ENCODE measurements at regions not wholly inside any gene's neighbourhood (a gene's known extent, or its start where the extent isn't known, plus 50 kb on each side); places are given as distances from the start of the nearest gene placed in this dataset.

DNA sequence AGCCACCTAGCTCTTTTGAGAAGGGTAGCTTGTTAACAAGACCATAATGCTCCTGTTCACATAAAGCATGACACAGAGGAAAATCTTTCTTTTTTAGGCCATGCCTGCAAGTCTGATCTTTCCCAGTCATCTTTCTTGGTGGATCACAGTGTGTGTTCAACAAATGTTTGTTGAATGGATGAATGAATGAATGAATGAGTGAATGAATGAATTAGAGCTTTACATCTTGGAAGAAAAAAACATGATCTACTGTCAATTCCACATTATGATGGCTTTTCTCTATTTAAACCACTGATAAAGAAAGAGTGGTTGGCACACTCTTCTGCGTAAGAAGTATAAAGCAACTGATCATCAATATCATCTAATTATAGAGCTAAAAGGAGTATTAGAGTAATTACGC is 148.7 kb downstream of the CCDC71L start:
- CTCF ChIA-PET (ENCODE audit: low intra/inter-chr PET ratio, low total read pairs): no interaction called here
- no TSS peak for BruUV-seq (replicated peaks)
- Histone ChIP-seq H3K27ac (ENCODE audit: extremely low read length, insufficient read depth, low read length) (no peak overlapping the region), H3K36me3 (replicated peaks in 1 of 2; ENCODE audit: control insufficient read depth in 1 of 2, insufficient read depth in 2 of 2, low read length in 2 of 2) (no peaks in the 10 kb centered on the region), H3K9me3 (ENCODE audit: low read length) (no peaks in the 10 kb centered on the region), H3K4me3 (replicated peaks in 1 of 3; ENCODE audit: insufficient read depth in 1 of 3, low read depth in 2 of 3, low read length in 3 of 3) (no peak overlapping the region), H4K20me1 (ENCODE audit: insufficient read depth, low read length) (no peaks in the 10 kb centered on the region), H2AFZ (ENCODE audit: low read length) (no peak overlapping the region), H3K79me2 (ENCODE audit: insufficient read depth, low read length) (no peaks in the 10 kb centered on the region), H3K4me1 (ENCODE audit: insufficient read depth, low read length) (no peaks in the 10 kb centered on the region), H3K4me2 (ENCODE audit: low read depth, low read length) (no peak overlapping the region), H3K9ac (ENCODE audit: insufficient read depth, low read depth, low read length) (no peak overlapping the region), H3K27me3 (ENCODE audit: control insufficient read depth in 1 of 2, insufficient read depth in 2 of 2, low read length in 2 of 2) (peaks cover 0 to 5% of the 10 kb centered on the region in 2 experiments; a peak in 1 of 5 replicates)
- POLR2A ChIA-PET: no interaction called here
- no peak for FAIRE-seq
- intact Hi-C loops (cut with micrococcal nuclease; ENCODE audit: unreplicated experiment) (no loop called here), in situ Hi-C loops (cut with HindIII; ENCODE audit: extremely low pct_ligation_motif_present, low pct_unique_long_range_greater_than_20kb) (no loop called here)
- ATAC-seq: no peak
- TF ChIP-seq, protein P1, sequence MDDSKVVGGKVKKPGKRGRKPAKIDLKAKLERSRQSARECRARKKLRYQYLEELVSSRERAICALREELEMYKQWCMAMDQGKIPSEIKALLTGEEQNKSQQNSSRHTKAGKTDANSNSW (CRISPR knock-in tag; IDR thresholded peaks at IDR 0.05; ENCODE audit: borderline replicate concordance): no peak
- no peak for TF ChIP-seq SMC3 (IDR thresholded peaks at IDR 0.05; ENCODE audit: low read length)
- TF ChIP-seq, protein P2, sequence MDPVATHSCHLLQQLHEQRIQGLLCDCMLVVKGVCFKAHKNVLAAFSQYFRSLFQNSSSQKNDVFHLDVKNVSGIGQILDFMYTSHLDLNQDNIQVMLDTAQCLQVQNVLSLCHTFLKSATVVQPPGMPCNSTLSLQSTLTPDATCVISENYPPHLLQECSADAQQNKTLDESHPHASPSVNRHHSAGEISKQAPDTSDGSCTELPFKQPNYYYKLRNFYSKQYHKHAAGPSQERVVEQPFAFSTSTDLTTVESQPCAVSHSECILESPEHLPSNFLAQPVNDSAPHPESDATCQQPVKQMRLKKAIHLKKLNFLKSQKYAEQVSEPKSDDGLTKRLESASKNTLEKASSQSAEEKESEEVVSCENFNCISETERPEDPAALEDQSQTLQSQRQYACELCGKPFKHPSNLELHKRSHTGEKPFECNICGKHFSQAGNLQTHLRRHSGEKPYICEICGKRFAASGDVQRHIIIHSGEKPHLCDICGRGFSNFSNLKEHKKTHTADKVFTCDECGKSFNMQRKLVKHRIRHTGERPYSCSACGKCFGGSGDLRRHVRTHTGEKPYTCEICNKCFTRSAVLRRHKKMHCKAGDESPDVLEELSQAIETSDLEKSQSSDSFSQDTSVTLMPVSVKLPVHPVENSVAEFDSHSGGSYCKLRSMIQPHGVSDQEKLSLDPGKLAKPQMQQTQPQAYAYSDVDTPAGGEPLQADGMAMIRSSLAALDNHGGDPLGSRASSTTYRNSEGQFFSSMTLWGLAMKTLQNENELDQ (CRISPR knock-in tag; IDR thresholded peaks at IDR 0.05; ENCODE audit: borderline replicate concordance): no peak
- TF ChIP-seq, protein P3, sequence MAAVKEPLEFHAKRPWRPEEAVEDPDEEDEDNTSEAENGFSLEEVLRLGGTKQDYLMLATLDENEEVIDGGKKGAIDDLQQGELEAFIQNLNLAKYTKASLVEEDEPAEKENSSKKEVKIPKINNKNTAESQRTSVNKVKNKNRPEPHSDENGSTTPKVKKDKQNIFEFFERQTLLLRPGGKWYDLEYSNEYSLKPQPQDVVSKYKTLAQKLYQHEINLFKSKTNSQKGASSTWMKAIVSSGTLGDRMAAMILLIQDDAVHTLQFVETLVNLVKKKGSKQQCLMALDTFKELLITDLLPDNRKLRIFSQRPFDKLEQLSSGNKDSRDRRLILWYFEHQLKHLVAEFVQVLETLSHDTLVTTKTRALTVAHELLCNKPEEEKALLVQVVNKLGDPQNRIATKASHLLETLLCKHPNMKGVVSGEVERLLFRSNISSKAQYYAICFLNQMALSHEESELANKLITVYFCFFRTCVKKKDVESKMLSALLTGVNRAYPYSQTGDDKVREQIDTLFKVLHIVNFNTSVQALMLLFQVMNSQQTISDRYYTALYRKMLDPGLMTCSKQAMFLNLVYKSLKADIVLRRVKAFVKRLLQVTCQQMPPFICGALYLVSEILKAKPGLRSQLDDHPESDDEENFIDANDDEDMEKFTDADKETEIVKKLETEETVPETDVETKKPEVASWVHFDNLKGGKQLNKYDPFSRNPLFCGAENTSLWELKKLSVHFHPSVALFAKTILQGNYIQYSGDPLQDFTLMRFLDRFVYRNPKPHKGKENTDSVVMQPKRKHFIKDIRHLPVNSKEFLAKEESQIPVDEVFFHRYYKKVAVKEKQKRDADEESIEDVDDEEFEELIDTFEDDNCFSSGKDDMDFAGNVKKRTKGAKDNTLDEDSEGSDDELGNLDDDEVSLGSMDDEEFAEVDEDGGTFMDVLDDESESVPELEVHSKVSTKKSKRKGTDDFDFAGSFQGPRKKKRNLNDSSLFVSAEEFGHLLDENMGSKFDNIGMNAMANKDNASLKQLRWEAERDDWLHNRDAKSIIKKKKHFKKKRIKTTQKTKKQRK (IDR thresholded peaks at IDR 0.05; ENCODE audit: low read length): no peak
- no peak for DNase-seq (ENCODE audit: low spot score)
- 85% methylated on average over 2 of the region's 2 CpGs for WGBS (ENCODE audit: low lambda C conversion rate)

Measured in HepG2 (cell line).